ENCODE measurements at regions not wholly inside any gene's neighbourhood (a gene's known extent, or its start where the extent isn't known, plus 50 kb on each side); places are given as distances from the start of the nearest gene placed in this dataset.

DNA sequence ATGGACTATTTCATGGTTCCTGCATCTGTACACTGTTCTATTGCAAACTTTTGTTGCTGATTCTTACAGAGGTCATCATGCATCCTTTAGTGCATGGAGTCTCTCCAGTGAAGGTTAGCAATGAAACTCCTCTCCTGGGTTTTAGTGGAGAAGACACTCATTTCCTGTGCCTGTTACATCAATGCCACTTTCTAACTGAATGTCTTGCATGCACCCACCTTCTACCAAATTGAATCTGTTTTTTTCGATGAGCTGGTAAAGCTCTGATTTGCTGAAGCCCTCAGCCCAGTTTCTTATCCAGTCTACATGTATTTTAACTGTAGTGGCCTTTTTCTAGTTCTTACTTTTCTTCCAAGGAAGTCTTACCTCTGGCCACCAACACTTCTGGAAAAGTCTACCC, 591.8 kb upstream of the ADAMTS16 start:
- Histone ChIP-seq H3K4me1 (no peaks in the 10 kb centered on the region), H3K4me3 (replicated peaks in 1 of 3) (no peak overlapping the region), H3K36me3 (no peaks in the 10 kb centered on the region), H3K27me3 (no peaks in the 10 kb centered on the region), H3K27ac (no peak overlapping the region), H3K9me3 (no peaks in the 10 kb centered on the region)
- TF ChIP-seq, protein P1, sequence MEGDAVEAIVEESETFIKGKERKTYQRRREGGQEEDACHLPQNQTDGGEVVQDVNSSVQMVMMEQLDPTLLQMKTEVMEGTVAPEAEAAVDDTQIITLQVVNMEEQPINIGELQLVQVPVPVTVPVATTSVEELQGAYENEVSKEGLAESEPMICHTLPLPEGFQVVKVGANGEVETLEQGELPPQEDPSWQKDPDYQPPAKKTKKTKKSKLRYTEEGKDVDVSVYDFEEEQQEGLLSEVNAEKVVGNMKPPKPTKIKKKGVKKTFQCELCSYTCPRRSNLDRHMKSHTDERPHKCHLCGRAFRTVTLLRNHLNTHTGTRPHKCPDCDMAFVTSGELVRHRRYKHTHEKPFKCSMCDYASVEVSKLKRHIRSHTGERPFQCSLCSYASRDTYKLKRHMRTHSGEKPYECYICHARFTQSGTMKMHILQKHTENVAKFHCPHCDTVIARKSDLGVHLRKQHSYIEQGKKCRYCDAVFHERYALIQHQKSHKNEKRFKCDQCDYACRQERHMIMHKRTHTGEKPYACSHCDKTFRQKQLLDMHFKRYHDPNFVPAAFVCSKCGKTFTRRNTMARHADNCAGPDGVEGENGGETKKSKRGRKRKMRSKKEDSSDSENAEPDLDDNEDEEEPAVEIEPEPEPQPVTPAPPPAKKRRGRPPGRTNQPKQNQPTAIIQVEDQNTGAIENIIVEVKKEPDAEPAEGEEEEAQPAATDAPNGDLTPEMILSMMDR (IDR thresholded peaks at IDR 0.05) = no peak
- TF ChIP-seq POLR2A (IDR thresholded peaks at IDR 0.05) = no peak
- WGBS, 2 donors = 82 to 92% methylated on average over 1 of the region's 1 CpG
- DNase-seq = no peak
- intact Hi-C loops (cut with DNase I) = no loop called here

DNA sequence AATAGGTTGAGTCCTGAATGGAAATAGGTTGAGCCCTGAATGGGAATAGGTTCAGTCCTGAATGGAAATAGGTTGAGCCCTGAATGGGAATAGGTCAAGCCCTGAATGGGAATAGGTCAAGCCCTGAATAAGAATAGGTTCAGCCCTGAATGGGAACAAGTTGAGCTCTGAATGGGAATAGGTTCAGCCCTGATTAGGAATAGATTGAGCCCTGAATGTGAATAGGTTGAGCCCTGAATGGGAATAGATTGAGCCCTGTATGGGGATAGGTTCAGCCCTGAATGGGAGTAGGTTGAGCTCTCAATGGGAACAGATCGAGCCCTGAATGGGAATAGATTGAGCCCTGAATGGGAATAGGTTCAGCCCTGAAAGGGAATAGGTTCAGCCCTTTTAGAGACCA, 590.8 kb upstream of the ADAMTS16 start:
- Histone ChIP-seq H3K4me1 (no peaks in the 10 kb centered on the region), H3K9me3 (no peaks in the 10 kb centered on the region), H3K4me3 (replicated peaks in 1 of 3) (no peak overlapping the region), H3K27me3 (no peaks in the 10 kb centered on the region), H3K36me3 (no peaks in the 10 kb centered on the region), H3K27ac (no peak overlapping the region)
- intact Hi-C loops (cut with DNase I) = no loop called here
- DNase-seq = no peak
- WGBS, 2 donors = 82 to 90% methylated on average over 1 of the region's 1 CpG
- TF ChIP-seq, protein P1 (IDR thresholded peaks at IDR 0.05) = no peak
- no peak for TF ChIP-seq POLR2A (IDR thresholded peaks at IDR 0.05)

DNA sequence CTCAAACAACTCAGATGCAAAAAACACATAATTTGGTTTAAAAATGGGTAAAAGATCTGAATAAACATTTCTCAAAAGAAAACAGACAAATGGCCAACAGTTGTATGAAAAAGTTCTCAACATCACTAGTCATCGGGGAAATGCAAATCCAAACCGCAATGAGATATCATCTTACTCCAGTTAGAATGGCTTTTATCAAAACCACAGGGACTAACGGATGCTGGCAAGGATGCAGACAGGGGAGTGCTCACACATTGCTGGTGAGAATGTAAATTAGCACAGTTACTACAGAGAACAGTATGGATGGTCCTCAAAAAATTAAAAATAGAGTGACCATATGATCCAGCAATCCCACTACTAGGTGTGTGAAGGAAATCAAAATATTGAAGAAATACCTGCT, 589.1 kb upstream of the ADAMTS16 start:
- WGBS, 2 donors = 70 to 77% methylated on average over 3 of the region's 3 CpGs
- no peak for DNase-seq
- Histone ChIP-seq H3K27me3 (no peaks in the 10 kb centered on the region), H3K4me1 (no peaks in the 10 kb centered on the region), H3K27ac (no peak overlapping the region), H3K4me3 (replicated peaks in 1 of 3) (no peak overlapping the region), H3K36me3 (no peaks in the 10 kb centered on the region), H3K9me3 (no peaks in the 10 kb centered on the region)
- intact Hi-C loops (cut with DNase I) = no loop called here
- TF ChIP-seq, protein P1 (IDR thresholded peaks at IDR 0.05) = no peak
- no peak for TF ChIP-seq POLR2A (IDR thresholded peaks at IDR 0.05)

DNA sequence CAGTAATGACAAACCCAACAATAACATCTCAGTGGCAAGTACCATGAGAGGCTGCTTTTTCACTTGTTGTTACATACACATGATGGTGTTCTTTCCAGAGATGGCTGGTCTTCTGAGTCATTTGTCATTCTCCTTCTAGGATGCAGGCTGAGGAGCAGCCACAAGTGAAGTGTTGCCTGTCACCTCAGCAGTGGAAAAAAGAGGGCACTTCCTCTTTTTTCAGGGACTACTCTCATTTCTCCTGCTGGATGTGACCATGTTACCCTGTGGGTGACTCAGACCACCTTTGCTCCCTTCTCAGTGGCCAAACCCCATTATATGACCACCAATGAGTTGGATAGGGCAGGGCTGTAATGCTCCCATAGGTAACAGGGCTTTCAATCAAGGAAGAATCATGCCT, 587.0 kb upstream of the ADAMTS16 start:
- DNase-seq = no peak
- Histone ChIP-seq H3K27me3 (no peaks in the 10 kb centered on the region), H3K27ac (no peak overlapping the region), H3K4me3 (replicated peaks in 1 of 3) (no peak overlapping the region), H3K4me1 (no peaks in the 10 kb centered on the region), H3K9me3 (no peaks in the 10 kb centered on the region), H3K36me3 (no peaks in the 10 kb centered on the region)
- intact Hi-C loops (cut with DNase I) = no loop called here
- TF ChIP-seq POLR2A (IDR thresholded peaks at IDR 0.05) = no peak

DNA sequence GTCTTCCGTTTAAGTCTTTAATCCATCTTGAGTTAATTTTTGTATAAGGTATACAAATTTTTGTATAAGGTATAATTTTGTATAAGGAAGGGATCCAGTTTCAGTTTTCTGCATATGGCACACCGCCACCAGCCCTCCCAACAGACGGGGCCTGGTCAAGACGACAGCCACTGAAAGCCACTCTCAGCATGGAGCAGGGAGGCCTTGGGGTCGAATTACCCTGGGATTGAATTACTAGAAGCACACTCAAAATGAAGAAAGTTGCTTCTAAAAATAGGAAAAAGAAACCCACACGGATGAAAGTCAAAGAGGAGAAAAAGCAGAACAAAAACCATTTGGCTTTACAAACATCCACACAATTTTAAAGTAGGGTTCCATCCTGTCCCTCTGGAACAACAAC, 586.2 kb upstream of the ADAMTS16 start:
- no peak overlapping the region for H3K4me3 ChIP-seq (replicated peaks in 1 of 3)
- H3K9me3 ChIP-seq = no peaks in the 10 kb centered on the region
- intact Hi-C loops (cut with DNase I) = no loop called here
- H3K4me1 ChIP-seq = no peaks in the 10 kb centered on the region
- DNase-seq = no peak
- TF ChIP-seq, protein P1 (IDR thresholded peaks at IDR 0.05) = no peak
- no peak for TF ChIP-seq POLR2A (IDR thresholded peaks at IDR 0.05)
- 42 to 44% methylated on average over 6 of the region's 6 CpGs for WGBS, 2 donors
- H3K27me3 ChIP-seq = no peaks in the 10 kb centered on the region
- H3K36me3 ChIP-seq = no peaks in the 10 kb centered on the region
- no peak overlapping the region for H3K27ac ChIP-seq

DNA sequence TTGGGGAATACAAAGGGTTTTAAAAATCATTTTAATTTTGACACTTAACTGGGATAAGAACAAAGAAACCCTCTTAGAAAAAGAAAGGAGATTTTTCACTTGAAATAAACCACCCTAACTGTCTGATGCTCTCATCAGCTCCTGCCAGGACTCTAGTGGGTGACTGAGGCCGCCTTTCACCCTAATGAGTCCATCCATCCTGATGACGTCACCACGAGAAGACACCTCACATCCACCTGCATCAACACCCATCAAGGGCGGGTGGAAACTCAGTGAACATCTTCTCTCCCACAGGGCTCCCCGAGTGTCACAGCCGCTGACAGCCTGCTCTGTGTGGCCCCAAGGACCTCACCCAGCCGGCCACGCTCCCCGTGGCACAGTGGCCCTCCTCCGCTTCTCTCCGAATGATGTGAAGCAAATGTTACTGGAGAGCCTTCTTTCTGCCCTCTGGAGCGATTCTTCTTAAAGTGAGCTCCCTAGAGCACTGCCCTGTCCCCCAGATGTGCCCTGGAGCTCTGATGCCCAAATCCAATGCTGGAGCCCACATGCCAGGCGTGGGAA, 584.3 kb upstream of the ADAMTS16 start:
- intact Hi-C loops (cut with DNase I) = no loop called here
- WGBS, 2 donors = 84 to 87% methylated on average over 13 of the region's 13 CpGs
- Histone ChIP-seq H3K4me3 (replicated peaks in 1 of 3) (no peak overlapping the region), H3K27ac (no peak overlapping the region), H3K4me1 (no peaks in the 10 kb centered on the region), H3K27me3 (no peaks in the 10 kb centered on the region), H3K9me3 (no peaks in the 10 kb centered on the region), H3K36me3 (no peaks in the 10 kb centered on the region)
- no peak for DNase-seq
- no peak for TF ChIP-seq POLR2A (IDR thresholded peaks at IDR 0.05)
- TF ChIP-seq, protein P1 (IDR thresholded peaks at IDR 0.05) = no peak

Data from thyroid gland (tissue), 4 donors.